Tibial artery (tissue), 4 donors: ENCODE measurements at regions not wholly inside any gene's neighbourhood (a gene's known extent, or its start where the extent isn't known, plus 50 kb on each side); places are given as distances from the start of the nearest gene placed in this dataset.
"Not testable (repeated sequence)": the region's sequence is repeated elsewhere in the genome, so short reads cannot be mapped to it uniquely, and the experiment has no call there.

Source experiments
- DNase-seq, 2 donors: peaks; one replicate each; pipeline ENCODE4 v3.0.0-alpha.2; 2019
- H3K27ac ChIP-seq, 2 donors: fragments of 200-600 bp; sonication (generic) in 1 of 2; 1 replicate in 1 of 2; 2 replicates in 1 of 2; pipeline ENCODE4 v1.5.1; 2018 to 2019; ENCODE audit warnings: mild to moderate bottlenecking in 1 of 2
- H3K27me3 ChIP-seq, 2 donors: fragments of 200-600 bp; sonication (generic) in 1 of 2; one replicate each; pipeline versions ENCODE4 v1.5.1 to v1.6.0; 2016 to 2019
- H3K36me3 ChIP-seq, 3 donors: fragments of 200-600 bp; sonication (generic) in 2 of 3; one replicate each; pipeline ENCODE4 v1.5.1; 2016 to 2019; ENCODE audit warnings: mild to moderate bottlenecking in 2 of 3
- H3K4me1 ChIP-seq, 4 donors: fragments of 200-600 bp; sonication (generic) in 2 of 4; 1 replicate in 3 of 4; 2 replicates in 1 of 4; pipeline ENCODE4 v1.5.1; 2016 to 2019
- H3K4me3 ChIP-seq, 2 donors: fragments of 200-600 bp; sonication (generic) in 1 of 2; 1 replicate in 1 of 2; 2 replicates in 1 of 2; pipeline ENCODE4 v1.5.1; 2018 to 2019; ENCODE audit warnings: mild to moderate bottlenecking in 2 of 2
- H3K9me3 ChIP-seq, 3 donors: fragments of 200-600 bp; sonication (generic) in 1 of 3; one replicate each; pipeline ENCODE4 v1.5.1; 2016 to 2019
- CTCF ChIP-seq, 2 experiments: fragments of 200-600 bp in 1 of 2; fragments of 450-650 bp in 1 of 2; IDR thresholded peaks; one replicate each; pipeline ENCODE4 v1.5.1; 2017 to 2019; ENCODE audit warnings: antibody characterized with exemption in 2 of 2, mild to moderate bottlenecking in 1 of 2, moderate library complexity in 1 of 2
- intact Hi-C: fragments of 100-400 bp; cut with DNase I; formaldehyde crosslinking; loops from one replicate; pipeline ENCODE4 v1.15.0; 2023; ENCODE audit warnings: low total_unique reads

- Histone ChIP-seq H3K27ac (no peak overlapping the region), H3K4me1 (peaks cover 0 to 17% (median 2%) of the 10 kb centered on the region in 4 donors), H3K9me3 (no peaks in the 10 kb centered on the region), H3K27me3 (no peaks in the 10 kb centered on the region), H3K4me3 (peak overlapping the region; percentile 16 to 23), H3K36me3 (no peaks in the 10 kb centered on the region)
- no peak for TF ChIP-seq CTCF (IDR thresholded peaks at IDR 0.05)
- intact Hi-C loops = no loop called here
- no peak for DNase-seq
Measured at GRCh38 chr20:30281584-30282197, 975.8 kb upstream of the DEFB115 start.

- H3K27ac ChIP-seq = peak overlapping the region; percentile 73 to 74
- H3K4me1 ChIP-seq = peaks cover 0 to 17% (median 2%) of the 10 kb centered on the region in 4 donors
- H3K27me3 ChIP-seq, H3K36me3 ChIP-seq, H3K9me3 ChIP-seq, intact Hi-C loops: not testable (repeated sequence)
- peak overlapping the region; percentile 56 to 63 for H3K4me3 ChIP-seq
- peak; percentile 78 to 90 for DNase-seq
Measured at GRCh38 chr20:30283476-30284280, 973.8 kb upstream of the DEFB115 start.

- no peak for TF ChIP-seq CTCF (IDR thresholded peaks at IDR 0.05)
- intact Hi-C loops = no loop called here
- peak overlapping the region; percentile 73 to 74 for H3K27ac ChIP-seq
Measured at GRCh38 chr20:30284281-30284905, 973.1 kb upstream of the DEFB115 start.

GRCh38 chr20:30285677-30286076, 971.8 kb upstream of the DEFB115 start:
- peaks cover 0 to 23% (median 2%) of the 10 kb centered on the region in 4 donors for H3K4me1 ChIP-seq
- no peak for TF ChIP-seq CTCF (IDR thresholded peaks at IDR 0.05)
- DNase-seq = no peak
- H3K4me3 ChIP-seq = peak overlapping the region; percentile 56 to 63
- no peaks in the 10 kb centered on the region for H3K36me3 ChIP-seq
- H3K27ac ChIP-seq = peak overlapping the region; percentile 73 to 74
- intact Hi-C loops = no loop called here
- H3K9me3 ChIP-seq = no peaks in the 10 kb centered on the region
- no peaks in the 10 kb centered on the region for H3K27me3 ChIP-seq

More at GRCh38 chr20:30284281-30284905, 973.1 kb upstream of the DEFB115 start:
- DNase-seq = no peak
- Histone ChIP-seq H3K9me3 (no peaks in the 10 kb centered on the region), H3K4me3 (peak overlapping the region; percentile 56 to 63), H3K36me3 (no peaks in the 10 kb centered on the region), H3K27me3 (no peaks in the 10 kb centered on the region), H3K4me1 (peaks cover 0 to 17% (median 2%) of the 10 kb centered on the region in 4 donors)

GRCh38 chr20:30286157-30286556, 971.3 kb upstream of the DEFB115 start:
- Histone ChIP-seq H3K27me3 (no peaks in the 10 kb centered on the region), H3K27ac (peak overlapping the region; percentile 73 to 74), H3K36me3 (no peaks in the 10 kb centered on the region), H3K4me1 (peaks cover 0 to 28% (median 2%) of the 10 kb centered on the region in 4 donors), H3K9me3 (no peaks in the 10 kb centered on the region), H3K4me3 (peak overlapping the region; percentile 56 to 63)
- TF ChIP-seq CTCF (IDR thresholded peaks at IDR 0.05) = no peak
- no peak for DNase-seq
- intact Hi-C loops = no loop called here

- H3K9me3 ChIP-seq, H3K27me3 ChIP-seq, intact Hi-C loops, H3K36me3 ChIP-seq, H3K4me3 ChIP-seq: not testable (repeated sequence)
- peaks cover 0 to 28% (median 2%) of the 10 kb centered on the region in 4 donors for H3K4me1 ChIP-seq
- H3K27ac ChIP-seq = peak overlapping the region; percentile 40 to 90
- peak in 1 of 2 donors; percentile 57 for DNase-seq
Measured at GRCh38 chr20:30287459-30287858, 970.0 kb upstream of the DEFB115 start.
